ENCODE measurements at regions not wholly inside any gene's neighbourhood (a gene's known extent, or its start where the extent isn't known, plus 50 kb on each side); places are given as distances from the start of the nearest gene placed in this dataset.

- H3K4me1 ChIP-seq (ENCODE audit: control insufficient read depth, low read length) = no peaks in the 10 kb centered on the region
- H3K36me3 ChIP-seq (ENCODE audit: control insufficient read depth, low read length) = no peaks in the 10 kb centered on the region
- no peak overlapping the region for H3K27ac ChIP-seq (ENCODE audit: low read depth, low read length)
- H3K79me2 ChIP-seq (ENCODE audit: control insufficient read depth, low read length) = no peaks in the 10 kb centered on the region
- no peaks in the 10 kb centered on the region for H3K27me3 ChIP-seq (ENCODE audit: control insufficient read depth, low read length)
- H3K9me3 ChIP-seq (ENCODE audit: control insufficient read depth, insufficient read depth, low read length) = peaks cover 4% of the 10 kb centered on the region; the same call in 1 of the 2 replicates
- no peak overlapping the region for H3K4me2 ChIP-seq (ENCODE audit: low read length)
- no peaks in the 10 kb centered on the region for H3K9me2 ChIP-seq (replicated peaks; ENCODE audit: control insufficient read depth, low read length)
- TF ChIP-seq EZH2phosphoT487 (IDR thresholded peaks at IDR 0.05; ENCODE audit: borderline replicate concordance, low read length) (no peak), CTCF (IDR thresholded peaks at IDR 0.05; ENCODE audit: low read depth, low read length, poor library complexity, severe bottlenecking) (no peak)
- no peak overlapping the region for H3K4me3 ChIP-seq (ENCODE audit: low read length)
- H4K20me1 ChIP-seq (ENCODE audit: control insufficient read depth, insufficient read depth, low read depth, low read length) = no peaks in the 10 kb centered on the region
- H3F3A ChIP-seq (ENCODE audit: control insufficient read depth, insufficient read depth) = no peaks in the 10 kb centered on the region
Measured at GRCh38 chr18:78526275-78526674, 453.3 kb upstream of the SALL3 start.

- no peaks in the 10 kb centered on the region for H4K20me1 ChIP-seq (ENCODE audit: control insufficient read depth, insufficient read depth, low read depth, low read length)
- no peaks in the 10 kb centered on the region for H3K4me1 ChIP-seq (ENCODE audit: control insufficient read depth, low read length)
- H3K4me3 ChIP-seq (ENCODE audit: low read length) = no peak overlapping the region
- TF ChIP-seq CTCF (IDR thresholded peaks at IDR 0.05; ENCODE audit: low read depth, low read length, poor library complexity, severe bottlenecking) = no peak
- no peak for TF ChIP-seq EZH2phosphoT487 (IDR thresholded peaks at IDR 0.05; ENCODE audit: borderline replicate concordance, low read length)
- no peak overlapping the region for H3K4me2 ChIP-seq (ENCODE audit: low read length)
- no peak overlapping the region for H3K27ac ChIP-seq (ENCODE audit: low read depth, low read length)
- no peaks in the 10 kb centered on the region for H3F3A ChIP-seq (ENCODE audit: control insufficient read depth, insufficient read depth)
- H3K36me3 ChIP-seq (ENCODE audit: control insufficient read depth, low read length) = no peaks in the 10 kb centered on the region
- peaks cover 4% of the 10 kb centered on the region; the same call in 1 of the 2 replicates for H3K9me3 ChIP-seq (ENCODE audit: control insufficient read depth, insufficient read depth, low read length)
- no peaks in the 10 kb centered on the region for H3K27me3 ChIP-seq (ENCODE audit: control insufficient read depth, low read length)
- H3K9me2 ChIP-seq (replicated peaks; ENCODE audit: control insufficient read depth, low read length) = no peaks in the 10 kb centered on the region
- H3K79me2 ChIP-seq (ENCODE audit: control insufficient read depth, low read length) = no peaks in the 10 kb centered on the region
Measured at GRCh38 chr18:78526923-78527711, 452.5 kb upstream of the SALL3 start.

- H3F3A ChIP-seq (ENCODE audit: control insufficient read depth, insufficient read depth) = no peaks in the 10 kb centered on the region
- no peak overlapping the region for H3K4me3 ChIP-seq (ENCODE audit: low read length)
- H4K20me1 ChIP-seq (ENCODE audit: control insufficient read depth, insufficient read depth, low read depth, low read length) = no peaks in the 10 kb centered on the region
- no peaks in the 10 kb centered on the region for H3K9me2 ChIP-seq (replicated peaks; ENCODE audit: control insufficient read depth, low read length)
- no peaks in the 10 kb centered on the region for H3K4me1 ChIP-seq (ENCODE audit: control insufficient read depth, low read length)
- H3K4me2 ChIP-seq (ENCODE audit: low read length) = no peak overlapping the region
- H3K79me2 ChIP-seq (ENCODE audit: control insufficient read depth, low read length) = no peaks in the 10 kb centered on the region
- no peak overlapping the region for H3K27ac ChIP-seq (ENCODE audit: low read depth, low read length)
- peaks cover 4% of the 10 kb centered on the region; the same call in 1 of the 2 replicates for H3K9me3 ChIP-seq (ENCODE audit: control insufficient read depth, insufficient read depth, low read length)
- H3K27me3 ChIP-seq (ENCODE audit: control insufficient read depth, low read length) = no peaks in the 10 kb centered on the region
- H3K36me3 ChIP-seq (ENCODE audit: control insufficient read depth, low read length) = no peaks in the 10 kb centered on the region
- no peak for TF ChIP-seq CTCF (IDR thresholded peaks at IDR 0.05; ENCODE audit: low read depth, low read length, poor library complexity, severe bottlenecking)
- TF ChIP-seq EZH2phosphoT487 (IDR thresholded peaks at IDR 0.05; ENCODE audit: borderline replicate concordance, low read length) = no peak
Measured at GRCh38 chr18:78527984-78528383, 451.6 kb upstream of the SALL3 start.
